ENCODE measurements at regions not wholly inside any gene's neighbourhood (a gene's known extent, or its start where the extent isn't known, plus 50 kb on each side); places are given as distances from the start of the nearest gene placed in this dataset.

GRCh38 chr4:8695237-8696219 is 103.0 kb downstream of the CPZ start:
- SMC1A ChIA-PET (ENCODE audit: uncharacterized antibody, unreplicated experiment), result no interaction called here
- BruUV-seq (replicated peaks), result no TSS peak
- H3K27ac ChIP-seq (ENCODE audit: control insufficient read depth, insufficient read depth), result no peak overlapping the region
- no peaks in the 10 kb centered on the region for H4K20me1 ChIP-seq (ENCODE audit: control insufficient read depth, insufficient read depth)
- TF ChIP-seq BCL3 (IDR thresholded peaks at IDR 0.05; ENCODE audit: borderline replicate concordance, insufficient read depth, low read depth, low read length, poor library complexity, severe bottlenecking) (peak; percentile 37), E2F4 (IDR thresholded peaks at IDR 0.05; ENCODE audit: low read depth, low read length) (no peak)
- H3K4me1 ChIP-seq (ENCODE audit: control insufficient read depth, insufficient read depth, low read length), result no peaks in the 10 kb centered on the region
- no peaks in the 10 kb centered on the region for H3K79me2 ChIP-seq (ENCODE audit: control insufficient read depth, insufficient read depth, low read length)
- RAD21 ChIA-PET (ENCODE audit: unreplicated experiment), result no interaction called here
- WGBS (ENCODE audit: insufficient coverage, insufficient replicate concordance, low lambda C conversion rate, missing lambda C conversion rate), result 49% methylated on average over 18 of the region's 18 CpGs
- no peaks in the 10 kb centered on the region for H3K36me3 ChIP-seq (ENCODE audit: control insufficient read depth in 2 of 2, insufficient read depth in 2 of 2, low read length in 1 of 2)
- DNase-seq (ENCODE audit: low read depth, low spot score) (no peak), FAIRE-seq (no peak), ATAC-seq (no peak)
- in situ Hi-C loops (cut with MboI) (no loop called here), intact Hi-C loops (cut with micrococcal nuclease; ENCODE audit: unreplicated experiment) (no loop called here)
- H3K27me3 ChIP-seq (replicated peaks in 1 of 2; ENCODE audit: control insufficient read depth in 2 of 2, insufficient read depth in 2 of 2, low read length in 1 of 2), result no peaks in the 10 kb centered on the region
- CTCF ChIA-PET, result no interaction called here
- H2AFZ ChIP-seq (ENCODE audit: control insufficient read depth, low read depth, low read length), result no peak overlapping the region
- no peaks in the 10 kb centered on the region for H3K9me3 ChIP-seq (replicated peaks; ENCODE audit: control insufficient read depth, insufficient read depth, low read length)
- no peak overlapping the region for H3K4me2 ChIP-seq (ENCODE audit: control insufficient read depth, insufficient read depth)
- POLR2A ChIA-PET, result no interaction called here
- H3K9ac ChIP-seq (ENCODE audit: control insufficient read depth, insufficient read depth, low read length), result no peak overlapping the region
- H3K4me3 ChIP-seq, result no peak overlapping the region

GRCh38 chr4:8694651-8695151 is 102.1 kb downstream of the CPZ start:
- Histone ChIP-seq H2AFZ (ENCODE audit: control insufficient read depth, low read depth, low read length) (no peak overlapping the region), H3K9ac (ENCODE audit: control insufficient read depth, insufficient read depth, low read length) (no peak overlapping the region), H4K20me1 (ENCODE audit: control insufficient read depth, insufficient read depth) (no peaks in the 10 kb centered on the region), H3K4me2 (ENCODE audit: control insufficient read depth, insufficient read depth) (no peak overlapping the region), H3K79me2 (ENCODE audit: control insufficient read depth, insufficient read depth, low read length) (no peaks in the 10 kb centered on the region), H3K27ac (ENCODE audit: control insufficient read depth, insufficient read depth) (no peak overlapping the region), H3K36me3 (ENCODE audit: control insufficient read depth in 2 of 2, insufficient read depth in 2 of 2, low read length in 1 of 2) (no peaks in the 10 kb centered on the region), H3K4me1 (ENCODE audit: control insufficient read depth, insufficient read depth, low read length) (no peaks in the 10 kb centered on the region), H3K27me3 (replicated peaks in 1 of 2; ENCODE audit: control insufficient read depth in 2 of 2, insufficient read depth in 2 of 2, low read length in 1 of 2) (no peaks in the 10 kb centered on the region), H3K4me3 (no peak overlapping the region), H3K9me3 (replicated peaks; ENCODE audit: control insufficient read depth, insufficient read depth, low read length) (no peaks in the 10 kb centered on the region)
- ATAC-seq (no peak), DNase-seq (ENCODE audit: low read depth, low spot score) (no peak), FAIRE-seq (no peak)
- RAD21 ChIA-PET (ENCODE audit: unreplicated experiment), result no interaction called here
- CTCF ChIA-PET, result no interaction called here
- SMC1A ChIA-PET (ENCODE audit: uncharacterized antibody, unreplicated experiment), result no interaction called here
- 12% methylated on average over 10 of the region's 10 CpGs for WGBS (ENCODE audit: insufficient coverage, insufficient replicate concordance, low lambda C conversion rate, missing lambda C conversion rate)
- POLR2A ChIA-PET, result no interaction called here
- in situ Hi-C loops (cut with MboI), result no loop called here
- TF ChIP-seq MAX (IDR thresholded peaks at IDR 0.05; ENCODE audit: low read depth, low read length), result no peak
- no peak for TF ChIP-seq SUZ12 (IDR thresholded peaks at IDR 0.05; ENCODE audit: unreplicated experiment)
- no peak for TF ChIP-seq SREBF2 (IDR thresholded peaks at IDR 0.05; ENCODE audit: low read length)
- no peak for TF ChIP-seq E2F8 (IDR thresholded peaks at IDR 0.05; ENCODE audit: low read depth, partially characterized antibody)
- TF ChIP-seq IRF3 (IDR thresholded peaks at IDR 0.05), result no peak
- TF ChIP-seq EP300 (IDR thresholded peaks at IDR 0.05; ENCODE audit: borderline replicate concordance in 1 of 2, control insufficient read depth in 1 of 2, low read depth in 2 of 2, low read length in 2 of 2), result no peak
- no TSS peak for BruUV-seq (replicated peaks)
- intact Hi-C loops (cut with micrococcal nuclease; ENCODE audit: unreplicated experiment), result no loop called here
